ENCODE measurements at regions not wholly inside any gene's neighbourhood (a gene's known extent, or its start where the extent isn't known, plus 50 kb on each side); places are given as distances from the start of the nearest gene placed in this dataset.

- Histone ChIP-seq H3K4me2 (ENCODE audit: low read depth, low read length) (no peak overlapping the region), H2BK120ac (ENCODE audit: low read depth, low read length) (no peak overlapping the region), H3K14ac (replicated peaks; ENCODE audit: low read depth, low read length) (no peak overlapping the region), H2BK5ac (ENCODE audit: low read depth, low read length, poor library complexity, severe bottlenecking) (no peak overlapping the region), H3K9ac (ENCODE audit: low read depth, low read length) (no peak overlapping the region), H3K9me1 (ENCODE audit: insufficient read depth, low read length) (no peaks in the 10 kb centered on the region), H2AK5ac (ENCODE audit: low read depth, low read length) (no peak overlapping the region), H3K56ac (ENCODE audit: extremely low read depth, insufficient read depth, low read length) (no peak overlapping the region), H3K4ac (ENCODE audit: low read depth, low read length) (no peak overlapping the region), H2BK20ac (ENCODE audit: low read depth, low read length) (no peak overlapping the region), H4K20me1 (ENCODE audit: insufficient read depth, low read length) (no peaks in the 10 kb centered on the region), H3K27ac (ENCODE audit: insufficient read depth, low read length) (no peak overlapping the region), H2AK9ac (replicated peaks; ENCODE audit: low read depth, low read length, poor library complexity) (no peak overlapping the region), H3K27me3 (ENCODE audit: control insufficient read depth, insufficient read depth, low read length) (no peaks in the 10 kb centered on the region; the same call in 1 of the 2 replicates), H4K8ac (ENCODE audit: low read depth in 2 of 2, low read length in 2 of 2) (no peak overlapping the region), H3K4me3 (ENCODE audit: insufficient read depth, low read depth, low read length) (no peak overlapping the region), H3K9me3 (ENCODE audit: control insufficient read depth, insufficient read depth, low read length) (no peaks in the 10 kb centered on the region), H3K36me3 (ENCODE audit: control insufficient read depth, insufficient read depth, low read length) (no peaks in the 10 kb centered on the region), H3K79me1 (ENCODE audit: low read depth in 1 of 2, low read length in 2 of 2) (no peaks in the 10 kb centered on the region), H4K91ac (ENCODE audit: insufficient read depth, low read depth, low read length) (no peak overlapping the region), H2AFZ (replicated peaks; ENCODE audit: low read length, poor library complexity) (no peak overlapping the region), H3K23ac (ENCODE audit: low read depth, low read length) (no peak overlapping the region), H4K5ac (ENCODE audit: low read depth, low read length) (no peak overlapping the region), H2BK15ac (ENCODE audit: low read depth, low read length) (no peak overlapping the region), H3K4me1 (ENCODE audit: control insufficient read depth, insufficient read depth, low read length) (no peaks in the 10 kb centered on the region), H3K18ac (ENCODE audit: low read depth, low read length) (no peak overlapping the region)
- DNase-seq (no peak), ATAC-seq (ENCODE audit: low read depth) (no peak)
- TF ChIP-seq USF2 (IDR thresholded peaks at IDR 0.05; ENCODE audit: low read depth, low read length): no peak
- no peak for TF ChIP-seq BHLHE40 (IDR thresholded peaks at IDR 0.05; ENCODE audit: low read depth, low read length)
- TF ChIP-seq FOS (IDR thresholded peaks at IDR 0.05; ENCODE audit: low read depth, low read length): no peak
- no peak for TF ChIP-seq CTCF (conservative IDR thresholded peaks at IDR 0.05; ENCODE audit: low read depth, low read length)
- TF ChIP-seq CHD1 (IDR thresholded peaks at IDR 0.05; ENCODE audit: low read depth, low read length): no peak
- no peak for TF ChIP-seq POLR2A (IDR thresholded peaks at IDR 0.05; ENCODE audit: low read depth, low read length)
- no peak for TF ChIP-seq MXI1 (IDR thresholded peaks at IDR 0.05; ENCODE audit: borderline replicate concordance, low read depth, low read length)
- no peak for TF ChIP-seq MAZ (IDR thresholded peaks at IDR 0.05; ENCODE audit: borderline replicate concordance, low read depth, low read length)
- no peak for TF ChIP-seq MAFK (IDR thresholded peaks at IDR 0.05; ENCODE audit: low read depth, low read length)
- TF ChIP-seq ELK1 (IDR thresholded peaks at IDR 0.05; ENCODE audit: borderline replicate concordance, low read depth, low read length): no peak
- TF ChIP-seq RAD21 (IDR thresholded peaks at IDR 0.05; ENCODE audit: low read length): no peak
- no peak for TF ChIP-seq SMC3 (IDR thresholded peaks at IDR 0.05; ENCODE audit: low read depth, low read length)
- TF ChIP-seq NFE2L2 (IDR thresholded peaks at IDR 0.05; ENCODE audit: low read depth, low read length): no peak
- TF ChIP-seq RFX5 (IDR thresholded peaks at IDR 0.05; ENCODE audit: low read depth, low read length): no peak
- no peak for TF ChIP-seq RCOR1 (IDR thresholded peaks at IDR 0.05; ENCODE audit: insufficient replicate concordance, low read length)
- TF ChIP-seq CEBPB (IDR thresholded peaks at IDR 0.05; ENCODE audit: low read depth, low read length): no peak
- in situ Hi-C loops (cut with MboI; ENCODE audit: low sequenced_read_pairs) (no loop called here), dilution Hi-C loops (cut with HindIII; ENCODE audit: low sequenced_read_pairs, unreplicated experiment) (no loop called here), intact Hi-C loops (cut with micrococcal nuclease) (no loop called here)
- 100% methylated on average over 1 of the region's 4 CpGs; no CpG with 5 or more reads in 1 of the 2 experiments for WGBS, 2 experiments (ENCODE audit: extremely low coverage in 2 of 2, insufficient read length in 1 of 2)
- ChIA-PET CTCF (interaction anchor here (1.4 kb wide), 1 partner anchor 219 kb away, joined by 4 read pairs; no protein-coding TSS in a partner anchor), POLR2A (ENCODE audit: unreplicated experiment) (no interaction called here)
- no TSS peak for BruUV-seq (replicated peaks)
Observed at GRCh38 chr13:50167967-50168366, 152.7 kb downstream of the KCNRG start.
